ENCODE measurements at regions not wholly inside any gene's neighbourhood (a gene's known extent, or its start where the extent isn't known, plus 50 kb on each side); places are given as distances from the start of the nearest gene placed in this dataset.

DNA sequence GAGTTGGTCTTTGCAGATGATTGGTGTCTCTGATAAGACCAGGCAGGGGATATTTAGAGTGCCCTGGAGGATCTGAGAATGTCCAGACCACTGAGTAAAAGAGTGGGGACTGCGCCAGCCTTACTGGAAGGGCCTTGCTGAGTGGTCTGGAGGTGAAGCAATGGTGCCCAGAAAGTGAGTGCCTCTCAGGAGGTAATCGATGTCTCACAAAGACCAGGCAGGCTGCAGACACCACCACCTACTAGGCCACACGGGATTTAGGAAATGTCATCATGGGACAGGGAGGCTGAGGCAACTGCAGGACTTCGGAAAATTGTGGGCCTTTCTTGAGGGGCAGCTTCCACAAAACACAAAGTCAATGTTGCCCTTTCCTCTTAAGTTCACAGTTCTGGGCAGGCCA, 57.2 kb upstream of the STEAP1B start:
- CTCF ChIA-PET (ENCODE audit: partially characterized antibody): interaction anchor here (1.0 to 9.0 kb wide), 8 partner anchors 17 to 498 kb away, joined by 3 to 385 read pairs (median 8); partner anchors contain the start of gene IL6
- 80% methylated on average over 4 of the region's 4 CpGs; no CpG with 5 or more reads in 1 of the 2 experiments for WGBS, 2 experiments (ENCODE audit: extremely low coverage in 1 of 2, insufficient coverage in 1 of 2, insufficient read length in 1 of 2, insufficient replicate concordance in 2 of 2, low coverage in 1 of 2, low lambda C conversion rate in 2 of 2, missing lambda C conversion rate in 1 of 2)

More for the DNA sequence above, 57.2 kb upstream of the STEAP1B start:
- H3K27me3 ChIP-seq (replicated peaks in 1 of 4; ENCODE audit: control insufficient read depth in 3 of 4, extremely low read depth in 1 of 4, insufficient read depth in 3 of 4, low read length in 3 of 4): no peaks in the 10 kb centered on the region
- H2BK5ac ChIP-seq (ENCODE audit: low read depth, low read length): no peak overlapping the region
- no peaks in the 10 kb centered on the region for H3K79me2 ChIP-seq (ENCODE audit: control insufficient read depth in 1 of 2, insufficient read depth in 2 of 2, low read length in 2 of 2)
- H3K14ac ChIP-seq (ENCODE audit: insufficient read length): no peak overlapping the region
- no peak overlapping the region for H3K4me2 ChIP-seq (ENCODE audit: insufficient read depth in 1 of 2, low read depth in 2 of 2, low read length in 2 of 2)
- H3K36me3 ChIP-seq (ENCODE audit: control insufficient read depth in 2 of 4, insufficient read depth in 4 of 4, low read length in 3 of 4): no peaks in the 10 kb centered on the region
- POLR2A ChIA-PET (ENCODE audit: partially characterized antibody): no interaction called here
- H2BK15ac ChIP-seq (ENCODE audit: low read length): peak overlapping the region; percentile 20; the same call in 1 of the 2 replicates
- no peak overlapping the region for H3K9ac ChIP-seq (replicated peaks in 1 of 4; ENCODE audit: extremely low read depth in 1 of 4, low read depth in 3 of 4, low read length in 3 of 4)
- peak overlapping the region; percentile 46; the same call in 1 of the 2 replicates for H2AFZ ChIP-seq (ENCODE audit: low read length)
- H3K18ac ChIP-seq (ENCODE audit: extremely low read depth, low read length): no peak overlapping the region
- no peak overlapping the region for H3K27ac ChIP-seq (ENCODE audit: low read depth, low read length)
- H3K4ac ChIP-seq (replicated peaks; ENCODE audit: insufficient read length, low read depth, low read length): no peak overlapping the region
- H4K20me1 ChIP-seq (replicated peaks in 1 of 2; ENCODE audit: control insufficient read depth in 1 of 2, insufficient read depth in 2 of 2, low read length in 2 of 2): no peaks in the 10 kb centered on the region
- H4K8ac ChIP-seq (ENCODE audit: extremely low read depth, insufficient read depth, low read length): no peak overlapping the region
- DNase-seq (ENCODE audit: low read depth in 1 of 2, low spot score in 2 of 2): no peak
- TF ChIP-seq RAD21 (IDR thresholded peaks at IDR 0.05 in 1 of 2, conservative IDR thresholded peaks at IDR 0.05 in 1 of 2; ENCODE audit: low read depth in 2 of 2, low read length in 2 of 2) (no peak), YY1 (IDR thresholded peaks at IDR 0.05; ENCODE audit: low read depth, low read length) (no peak), CEBPB (IDR thresholded peaks at IDR 0.05; ENCODE audit: low read depth, low read length) (no peak), CHD1 (IDR thresholded peaks at IDR 0.05; ENCODE audit: low read depth, low read length) (no peak), CBX5 (IDR thresholded peaks at IDR 0.05; ENCODE audit: low read depth, low read length) (no peak), HDAC6 (IDR thresholded peaks at IDR 0.05; ENCODE audit: low read depth, low read length) (no peak)
- H3K9me3 ChIP-seq (ENCODE audit: insufficient read depth in 2 of 2, low read depth in 1 of 2, low read length in 1 of 2): no peaks in the 10 kb centered on the region
- no peak overlapping the region for H3K4me3 ChIP-seq (ENCODE audit: extremely low read depth in 1 of 4, insufficient read depth in 2 of 4, low read depth in 3 of 4, low read length in 4 of 4)
- no peak overlapping the region for H2BK120ac ChIP-seq (replicated peaks; ENCODE audit: low read depth, low read length)
- no peak overlapping the region for H4K5ac ChIP-seq (ENCODE audit: insufficient read length, low read depth, low read length)
- H2BK12ac ChIP-seq (ENCODE audit: low read depth, low read length): no peak overlapping the region; the same call in 1 of the 2 replicates
- H4K91ac ChIP-seq (replicated peaks; ENCODE audit: insufficient read length, low read length): peak overlapping the region; percentile 12
- no peak overlapping the region for H3K23ac ChIP-seq (ENCODE audit: insufficient read length)
- H3K79me1 ChIP-seq (ENCODE audit: low read depth, low read length): no peaks in the 10 kb centered on the region
- peaks cover 0 to 19% (median 10%) of the 10 kb centered on the region in 4 experiments; a peak in 6 of 7 replicates for H3K4me1 ChIP-seq (replicated peaks in 1 of 4; ENCODE audit: control insufficient read depth in 3 of 4, insufficient read depth in 4 of 4, low read length in 3 of 4)
- no peak overlapping the region for H3K56ac ChIP-seq (replicated peaks; ENCODE audit: insufficient read length, low read depth, low read length)
- H3K23me2 ChIP-seq (ENCODE audit: low read depth, low read length): no peaks in the 10 kb centered on the region
- FAIRE-seq: no peak
- no peak overlapping the region for H2AK5ac ChIP-seq (ENCODE audit: low read depth, low read length)
- H2BK20ac ChIP-seq (ENCODE audit: low read length): peak overlapping the region; percentile 24; the same call in 1 of the 2 replicates
